ENCODE measurements at regions not wholly inside any gene's neighbourhood (a gene's known extent, or its start where the extent isn't known, plus 50 kb on each side); places are given as distances from the start of the nearest gene placed in this dataset.
"Not testable (repeated sequence)": the region's sequence is repeated elsewhere in the genome, so short reads cannot be mapped to it uniquely, and the experiment has no call there.

DNA sequence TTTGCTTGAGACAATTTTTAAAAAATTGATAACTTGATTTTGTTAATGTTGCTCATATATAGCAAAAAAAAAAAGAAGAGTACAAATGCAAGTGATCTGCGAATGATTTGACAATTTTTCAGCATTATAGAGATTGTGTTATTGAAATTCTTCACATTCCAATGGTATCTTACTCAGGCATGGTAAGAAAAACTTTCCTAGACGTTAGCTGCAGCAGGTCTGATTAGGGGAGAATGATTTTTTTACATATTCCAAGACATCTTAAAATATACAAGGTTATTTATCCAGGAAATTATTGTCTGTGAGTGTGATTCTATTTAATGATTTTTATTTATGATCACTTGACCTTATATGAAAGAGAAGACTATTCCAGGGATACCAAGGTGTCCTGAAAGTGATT lies 361.9 kb downstream of the MAT2B start:
- no peak for DNase-seq (ENCODE audit: extremely low read depth, insufficient read length)
- no peaks in the 10 kb centered on the region for H3K27me3 ChIP-seq (replicated peaks; ENCODE audit: control insufficient read depth, insufficient read depth, low read length)
- no peaks in the 10 kb centered on the region for H3K36me3 ChIP-seq (ENCODE audit: control insufficient read depth, insufficient read depth, low read length)
- TF ChIP-seq, protein P1, sequence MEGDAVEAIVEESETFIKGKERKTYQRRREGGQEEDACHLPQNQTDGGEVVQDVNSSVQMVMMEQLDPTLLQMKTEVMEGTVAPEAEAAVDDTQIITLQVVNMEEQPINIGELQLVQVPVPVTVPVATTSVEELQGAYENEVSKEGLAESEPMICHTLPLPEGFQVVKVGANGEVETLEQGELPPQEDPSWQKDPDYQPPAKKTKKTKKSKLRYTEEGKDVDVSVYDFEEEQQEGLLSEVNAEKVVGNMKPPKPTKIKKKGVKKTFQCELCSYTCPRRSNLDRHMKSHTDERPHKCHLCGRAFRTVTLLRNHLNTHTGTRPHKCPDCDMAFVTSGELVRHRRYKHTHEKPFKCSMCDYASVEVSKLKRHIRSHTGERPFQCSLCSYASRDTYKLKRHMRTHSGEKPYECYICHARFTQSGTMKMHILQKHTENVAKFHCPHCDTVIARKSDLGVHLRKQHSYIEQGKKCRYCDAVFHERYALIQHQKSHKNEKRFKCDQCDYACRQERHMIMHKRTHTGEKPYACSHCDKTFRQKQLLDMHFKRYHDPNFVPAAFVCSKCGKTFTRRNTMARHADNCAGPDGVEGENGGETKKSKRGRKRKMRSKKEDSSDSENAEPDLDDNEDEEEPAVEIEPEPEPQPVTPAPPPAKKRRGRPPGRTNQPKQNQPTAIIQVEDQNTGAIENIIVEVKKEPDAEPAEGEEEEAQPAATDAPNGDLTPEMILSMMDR (IDR thresholded peaks at IDR 0.05; ENCODE audit: insufficient read depth, low read length, poor library complexity, severe bottlenecking): no peak
- no peak overlapping the region for H3K4me3 ChIP-seq (replicated peaks; ENCODE audit: low read depth, low read length)

GRCh38 chr5:163867738-163868137 lies 362.3 kb downstream of the MAT2B start:
- Histone ChIP-seq H3K36me3 (ENCODE audit: control insufficient read depth, insufficient read depth, low read length) (no peaks in the 10 kb centered on the region), H3K27me3 (replicated peaks; ENCODE audit: control insufficient read depth, insufficient read depth, low read length) (no peaks in the 10 kb centered on the region), H3K4me3 (replicated peaks; ENCODE audit: low read depth, low read length) (no peak overlapping the region)
- TF ChIP-seq, protein P1 (IDR thresholded peaks at IDR 0.05; ENCODE audit: insufficient read depth, low read length, poor library complexity, severe bottlenecking): no peak
- no peak for DNase-seq (ENCODE audit: extremely low read depth, insufficient read length)

DNA sequence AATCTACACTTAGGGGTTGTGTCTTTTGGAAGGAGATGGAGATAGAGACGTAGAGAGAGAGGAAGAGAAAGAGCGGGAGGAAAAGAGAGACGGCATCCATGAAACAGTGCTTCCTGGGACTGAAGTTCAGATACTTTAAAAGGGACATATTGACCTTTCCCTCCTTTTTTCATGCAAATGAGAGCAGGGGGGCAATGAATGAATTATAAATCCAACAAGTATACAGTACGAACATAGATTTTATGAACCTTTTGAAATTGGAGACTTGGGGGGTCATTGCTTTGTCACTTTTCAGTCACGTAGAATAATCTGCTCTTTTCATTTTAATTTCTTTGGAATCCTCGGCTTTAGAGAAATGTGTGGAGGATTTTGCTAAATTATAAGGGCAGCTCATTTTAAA lies 364.2 kb downstream of the MAT2B start:
- H3K4me3 ChIP-seq (replicated peaks; ENCODE audit: low read depth, low read length): no peak overlapping the region
- TF ChIP-seq, protein P1 (IDR thresholded peaks at IDR 0.05; ENCODE audit: insufficient read depth, low read length, poor library complexity, severe bottlenecking): no peak
- no peaks in the 10 kb centered on the region for H3K36me3 ChIP-seq (ENCODE audit: control insufficient read depth, insufficient read depth, low read length)
- DNase-seq (ENCODE audit: extremely low read depth, insufficient read length): no peak
- H3K27me3 ChIP-seq (replicated peaks; ENCODE audit: control insufficient read depth, insufficient read depth, low read length): no peaks in the 10 kb centered on the region

GRCh38 chr5:163870441-163870840 lies 365.0 kb downstream of the MAT2B start:
- no peak for DNase-seq (ENCODE audit: extremely low read depth, insufficient read length)
- Histone ChIP-seq H3K4me3 (replicated peaks; ENCODE audit: low read depth, low read length) (no peak overlapping the region), H3K27me3 (replicated peaks; ENCODE audit: control insufficient read depth, insufficient read depth, low read length) (no peaks in the 10 kb centered on the region), H3K36me3 (ENCODE audit: control insufficient read depth, insufficient read depth, low read length) (no peaks in the 10 kb centered on the region)
- TF ChIP-seq, protein P1 (IDR thresholded peaks at IDR 0.05; ENCODE audit: insufficient read depth, low read length, poor library complexity, severe bottlenecking): no peak

- H3K4me3 ChIP-seq (replicated peaks; ENCODE audit: low read depth, low read length): no peak overlapping the region
- TF ChIP-seq, protein P1 (IDR thresholded peaks at IDR 0.05; ENCODE audit: insufficient read depth, low read length, poor library complexity, severe bottlenecking): no peak
- no peaks in the 10 kb centered on the region for H3K36me3 ChIP-seq (ENCODE audit: control insufficient read depth, insufficient read depth, low read length)
- DNase-seq (ENCODE audit: extremely low read depth, insufficient read length): no peak
- no peaks in the 10 kb centered on the region for H3K27me3 ChIP-seq (replicated peaks; ENCODE audit: control insufficient read depth, insufficient read depth, low read length)
Observed at GRCh38 chr5:163874431-163874830, 369.0 kb downstream of the MAT2B start.

DNA sequence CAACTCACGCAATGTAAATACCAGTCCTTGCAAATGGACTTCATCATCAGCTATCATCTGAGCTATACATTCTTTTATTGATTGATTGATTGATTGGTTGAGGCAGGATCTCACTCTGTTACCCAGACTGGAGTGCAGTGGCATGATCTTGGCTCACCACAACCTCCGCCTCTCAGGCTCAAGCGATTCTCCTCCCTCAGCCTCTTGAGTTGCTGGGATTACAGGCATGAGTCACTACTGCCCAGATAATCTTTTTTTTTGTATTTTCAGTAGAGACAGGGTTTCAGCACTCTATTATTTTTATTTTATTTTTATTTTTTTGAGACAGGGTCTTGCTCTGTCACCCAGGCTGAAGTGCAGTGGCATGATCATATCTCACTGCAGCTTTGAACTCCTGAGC lies 369.5 kb downstream of the MAT2B start:
- not testable (repeated sequence) for DNase-seq (ENCODE audit: extremely low read depth, insufficient read length); H3K27me3 ChIP-seq (replicated peaks; ENCODE audit: control insufficient read depth, insufficient read depth, low read length); H3K4me3 ChIP-seq (replicated peaks; ENCODE audit: low read depth, low read length); H3K36me3 ChIP-seq (ENCODE audit: control insufficient read depth, insufficient read depth, low read length)
